ENCODE measurements at regions not wholly inside any gene's neighbourhood (a gene's known extent, or its start where the extent isn't known, plus 50 kb on each side); places are given as distances from the start of the nearest gene placed in this dataset.

DNA sequence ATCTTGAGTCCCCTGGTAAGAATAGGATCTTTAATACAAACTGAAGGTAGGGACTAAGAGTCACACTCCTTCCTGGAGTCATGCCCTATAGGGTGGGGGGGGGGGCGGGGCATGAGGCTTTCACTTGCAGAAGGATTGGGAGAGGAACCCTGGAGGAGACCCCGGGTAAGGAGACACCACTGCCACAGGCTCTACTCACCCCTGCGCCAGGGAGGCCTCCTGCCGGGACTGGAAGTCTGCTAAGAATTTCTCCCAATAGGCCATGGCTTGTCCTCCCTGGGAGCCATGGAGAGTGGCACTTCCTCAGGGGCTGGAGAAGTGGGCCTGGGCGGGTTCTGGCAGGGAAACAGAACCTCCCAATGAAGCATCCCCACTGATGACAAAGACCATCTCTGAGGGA is 645.3 kb upstream of the RAB6C start:
- intact Hi-C loops (cut with DNase I) = no loop called here
- Histone ChIP-seq H3K4me3 (no peak overlapping the region), H3K36me3 (no peaks in the 10 kb centered on the region), H3K27me3 (no peaks in the 10 kb centered on the region), H3K9me3 (no peaks in the 10 kb centered on the region), H3K27ac (no peak overlapping the region), H3K4me1 (no peaks in the 10 kb centered on the region)
- 83 to 84% methylated on average over 5 of the region's 5 CpGs for WGBS, 2 donors
- FAIRE-seq (no peak), ATAC-seq (no peak), DNase-seq (no peak)
- TF ChIP-seq, protein P1, sequence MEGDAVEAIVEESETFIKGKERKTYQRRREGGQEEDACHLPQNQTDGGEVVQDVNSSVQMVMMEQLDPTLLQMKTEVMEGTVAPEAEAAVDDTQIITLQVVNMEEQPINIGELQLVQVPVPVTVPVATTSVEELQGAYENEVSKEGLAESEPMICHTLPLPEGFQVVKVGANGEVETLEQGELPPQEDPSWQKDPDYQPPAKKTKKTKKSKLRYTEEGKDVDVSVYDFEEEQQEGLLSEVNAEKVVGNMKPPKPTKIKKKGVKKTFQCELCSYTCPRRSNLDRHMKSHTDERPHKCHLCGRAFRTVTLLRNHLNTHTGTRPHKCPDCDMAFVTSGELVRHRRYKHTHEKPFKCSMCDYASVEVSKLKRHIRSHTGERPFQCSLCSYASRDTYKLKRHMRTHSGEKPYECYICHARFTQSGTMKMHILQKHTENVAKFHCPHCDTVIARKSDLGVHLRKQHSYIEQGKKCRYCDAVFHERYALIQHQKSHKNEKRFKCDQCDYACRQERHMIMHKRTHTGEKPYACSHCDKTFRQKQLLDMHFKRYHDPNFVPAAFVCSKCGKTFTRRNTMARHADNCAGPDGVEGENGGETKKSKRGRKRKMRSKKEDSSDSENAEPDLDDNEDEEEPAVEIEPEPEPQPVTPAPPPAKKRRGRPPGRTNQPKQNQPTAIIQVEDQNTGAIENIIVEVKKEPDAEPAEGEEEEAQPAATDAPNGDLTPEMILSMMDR (IDR thresholded peaks at IDR 0.05) = no peak

- Histone ChIP-seq H3K4me1 (no peaks in the 10 kb centered on the region), H3K27ac (no peak overlapping the region), H3K4me3 (no peak overlapping the region), H3K9me3 (no peaks in the 10 kb centered on the region), H3K36me3 (no peaks in the 10 kb centered on the region), H3K27me3 (no peaks in the 10 kb centered on the region)
- TF ChIP-seq, protein P1 (IDR thresholded peaks at IDR 0.05) = no peak
- WGBS, 2 donors = 68 to 70% methylated on average over 13 of the region's 13 CpGs
- no peak for ATAC-seq
- no peak for FAIRE-seq
- intact Hi-C loops (cut with DNase I) = no loop called here
- no peak for DNase-seq
Measured at GRCh38 chr2:129334696-129335410, 644.6 kb upstream of the RAB6C start.

GRCh38 chr2:129336276-129336675 is 643.2 kb upstream of the RAB6C start:
- TF ChIP-seq, protein P1 (IDR thresholded peaks at IDR 0.05) = no peak
- no peak for DNase-seq
- Histone ChIP-seq H3K9me3 (no peaks in the 10 kb centered on the region), H3K36me3 (no peaks in the 10 kb centered on the region), H3K4me1 (no peaks in the 10 kb centered on the region), H3K4me3 (no peak overlapping the region), H3K27ac (no peak overlapping the region), H3K27me3 (no peaks in the 10 kb centered on the region)
- FAIRE-seq = no peak
- intact Hi-C loops (cut with DNase I) = no loop called here
- WGBS, 2 donors = 92 to 97% methylated on average over 1 of the region's 1 CpG
- ATAC-seq = no peak

GRCh38 chr2:129337076-129337475 is 642.4 kb upstream of the RAB6C start:
- Histone ChIP-seq H3K27me3 (no peaks in the 10 kb centered on the region), H3K27ac (no peak overlapping the region), H3K4me3 (no peak overlapping the region), H3K4me1 (no peaks in the 10 kb centered on the region), H3K36me3 (no peaks in the 10 kb centered on the region), H3K9me3 (no peaks in the 10 kb centered on the region)
- no peak for ATAC-seq
- intact Hi-C loops (cut with DNase I) = no loop called here
- no peak for FAIRE-seq
- TF ChIP-seq, protein P1 (IDR thresholded peaks at IDR 0.05) = no peak
- 79 to 86% methylated on average over 6 of the region's 6 CpGs for WGBS, 2 donors
- no peak for DNase-seq

DNA sequence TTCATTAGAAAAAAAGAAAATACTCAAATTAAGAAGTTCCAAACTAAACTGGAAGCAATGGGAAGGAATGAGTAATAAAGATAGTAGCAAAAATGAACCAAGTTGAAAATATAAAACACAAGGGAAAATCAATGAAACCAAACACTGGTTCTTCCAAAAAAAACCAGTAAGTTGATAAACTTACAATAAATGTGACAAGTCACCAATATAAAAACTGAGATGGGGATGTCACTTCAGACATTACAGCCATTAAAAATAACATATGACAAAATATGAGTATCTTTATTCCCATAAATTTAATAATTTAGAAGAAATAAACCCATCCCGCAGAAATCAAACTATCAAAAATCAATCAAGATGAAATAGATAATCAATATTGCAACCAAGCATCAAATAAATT is 633.9 kb upstream of the RAB6C start:
- no peak overlapping the region for H3K27ac ChIP-seq
- WGBS, 2 donors = 95 to 98% methylated on average over 1 of the region's 1 CpG
- ATAC-seq (no peak), DNase-seq (no peak), FAIRE-seq (no peak)
- TF ChIP-seq, protein P1 (IDR thresholded peaks at IDR 0.05) = no peak
- no peaks in the 10 kb centered on the region for H3K4me1 ChIP-seq
- no peaks in the 10 kb centered on the region for H3K27me3 ChIP-seq
- H3K36me3 ChIP-seq = no peaks in the 10 kb centered on the region
- no peaks in the 10 kb centered on the region for H3K9me3 ChIP-seq
- intact Hi-C loops (cut with DNase I) = no loop called here
- H3K4me3 ChIP-seq = no peak overlapping the region

Measured in pancreas (tissue), 10 donors.